CD4-positive, alpha-beta T cell treated with Interleukin-21 for 1 hour (primary cell): ENCODE measurements at regions not wholly inside any gene's neighbourhood (a gene's known extent, or its start where the extent isn't known, plus 50 kb on each side); places are given as distances from the start of the nearest gene placed in this dataset.
"Not testable (repeated sequence)": the region's sequence is repeated elsewhere in the genome, so short reads cannot be mapped to it uniquely, and the experiment has no call there.

Source experiments
- DNase-seq: peaks from one replicate; pipeline ENCODE4 v3.0.0-alpha.2; 2020

- no peak for DNase-seq
Measured at GRCh38 chr18:35770376-35771014, 189.0 kb downstream of the GALNT1 start.

GRCh38 chr18:35771172-35771571 is 189.6 kb downstream of the GALNT1 start:
- no peak for DNase-seq

- DNase-seq: no peak
Measured at GRCh38 chr18:35775887-35776286, 194.3 kb downstream of the GALNT1 start.

GRCh38 chr18:35776473-35776872 is 194.9 kb downstream of the GALNT1 start:
- DNase-seq: no peak

- DNase-seq: no peak
Measured at GRCh38 chr18:35777039-35777438, 195.4 kb upstream of the RMP24 start.

- no peak for DNase-seq
Measured at GRCh38 chr18:35778850-35779627, 193.4 kb upstream of the RMP24 start.

GRCh38 chr18:35780937-35781336 is 191.5 kb upstream of the RMP24 start:
- no peak for DNase-seq

- DNase-seq: no peak
Measured at GRCh38 chr18:35782926-35783325, 189.6 kb upstream of the RMP24 start.

- DNase-seq: no peak
Measured at GRCh38 chr18:35786365-35787042, 186.0 kb upstream of the RMP24 start.

- DNase-seq: no peak
Measured at GRCh38 chr18:35789543-35789942, 182.9 kb upstream of the RMP24 start.

GRCh38 chr18:35797948-35798347 is 174.5 kb upstream of the RMP24 start:
- DNase-seq: no peak

- no peak for DNase-seq
Measured at GRCh38 chr18:35803551-35803950, 168.9 kb upstream of the RMP24 start.

- DNase-seq: no peak
Measured at GRCh38 chr18:35804377-35804776, 168.1 kb upstream of the RMP24 start.

GRCh38 chr18:35807811-35808335 is 164.6 kb upstream of the RMP24 start:
- DNase-seq: no peak

- no peak for DNase-seq
Measured at GRCh38 chr18:35808796-35809195, 163.7 kb upstream of the RMP24 start.

GRCh38 chr18:35810520-35810919 is 162.0 kb upstream of the RMP24 start:
- no peak for DNase-seq

- no peak for DNase-seq
Measured at GRCh38 chr18:35811896-35812295, 160.6 kb upstream of the RMP24 start.

GRCh38 chr18:35815011-35815410 is 157.5 kb upstream of the RMP24 start:
- not testable (repeated sequence) for DNase-seq

GRCh38 chr18:35816003-35816402 is 156.5 kb upstream of the RMP24 start:
- no peak for DNase-seq

- no peak for DNase-seq
Measured at GRCh38 chr18:35817604-35818352, 154.7 kb upstream of the RMP24 start.

GRCh38 chr18:35818353-35818667 is 154.2 kb upstream of the RMP24 start:
- no peak for DNase-seq

- no peak for DNase-seq
Measured at GRCh38 chr18:35822413-35822812, 150.1 kb upstream of the RMP24 start.

- no peak for DNase-seq
Measured at GRCh38 chr18:35826477-35826876, 146.0 kb upstream of the RMP24 start.
